ENCODE measurements at regions not wholly inside any gene's neighbourhood (a gene's known extent, or its start where the extent isn't known, plus 50 kb on each side); places are given as distances from the start of the nearest gene placed in this dataset.

DNA sequence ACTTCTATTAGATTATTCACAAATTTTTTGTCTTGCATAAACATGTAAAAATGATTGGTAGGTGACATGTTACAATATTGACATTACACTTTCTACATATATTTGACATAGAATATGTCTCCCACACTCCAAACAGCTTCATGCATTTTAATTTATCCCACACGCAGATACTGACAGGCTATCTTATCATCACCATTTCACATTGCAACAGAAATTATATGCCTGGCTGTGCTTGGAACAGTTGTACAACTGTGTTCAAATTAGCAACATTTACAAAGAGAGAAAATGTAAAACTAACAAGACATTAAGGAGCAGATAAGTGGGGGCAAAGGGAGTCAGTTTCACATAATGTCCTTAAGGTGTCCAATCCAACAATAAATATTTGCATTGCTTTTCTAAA, 1208.5 kb downstream of the NSUN3 start:
- Histone ChIP-seq H3K79me2 (ENCODE audit: control insufficient read depth, low read length) (no peaks in the 10 kb centered on the region), H4K20me1 (ENCODE audit: control insufficient read depth, insufficient read depth, low read depth, low read length) (no peaks in the 10 kb centered on the region), H3F3A (ENCODE audit: control insufficient read depth, insufficient read depth) (no peaks in the 10 kb centered on the region), H3K9me3 (ENCODE audit: control insufficient read depth, insufficient read depth, low read length) (no peaks in the 10 kb centered on the region; the same call in 1 of the 2 replicates), H3K4me1 (ENCODE audit: control insufficient read depth, low read length) (no peaks in the 10 kb centered on the region), H3K4me2 (ENCODE audit: low read length) (no peak overlapping the region), H3K27ac (ENCODE audit: low read depth, low read length) (no peak overlapping the region), H3K4me3 (ENCODE audit: low read length) (no peak overlapping the region), H3K36me3 (ENCODE audit: control insufficient read depth, low read length) (no peaks in the 10 kb centered on the region), H3K9me2 (replicated peaks; ENCODE audit: control insufficient read depth, low read length) (no peaks in the 10 kb centered on the region), H3K27me3 (ENCODE audit: control insufficient read depth, low read length) (no peaks in the 10 kb centered on the region)
- no peak for TF ChIP-seq EZH2phosphoT487 (IDR thresholded peaks at IDR 0.05; ENCODE audit: borderline replicate concordance, low read length)
- TF ChIP-seq, protein P1, sequence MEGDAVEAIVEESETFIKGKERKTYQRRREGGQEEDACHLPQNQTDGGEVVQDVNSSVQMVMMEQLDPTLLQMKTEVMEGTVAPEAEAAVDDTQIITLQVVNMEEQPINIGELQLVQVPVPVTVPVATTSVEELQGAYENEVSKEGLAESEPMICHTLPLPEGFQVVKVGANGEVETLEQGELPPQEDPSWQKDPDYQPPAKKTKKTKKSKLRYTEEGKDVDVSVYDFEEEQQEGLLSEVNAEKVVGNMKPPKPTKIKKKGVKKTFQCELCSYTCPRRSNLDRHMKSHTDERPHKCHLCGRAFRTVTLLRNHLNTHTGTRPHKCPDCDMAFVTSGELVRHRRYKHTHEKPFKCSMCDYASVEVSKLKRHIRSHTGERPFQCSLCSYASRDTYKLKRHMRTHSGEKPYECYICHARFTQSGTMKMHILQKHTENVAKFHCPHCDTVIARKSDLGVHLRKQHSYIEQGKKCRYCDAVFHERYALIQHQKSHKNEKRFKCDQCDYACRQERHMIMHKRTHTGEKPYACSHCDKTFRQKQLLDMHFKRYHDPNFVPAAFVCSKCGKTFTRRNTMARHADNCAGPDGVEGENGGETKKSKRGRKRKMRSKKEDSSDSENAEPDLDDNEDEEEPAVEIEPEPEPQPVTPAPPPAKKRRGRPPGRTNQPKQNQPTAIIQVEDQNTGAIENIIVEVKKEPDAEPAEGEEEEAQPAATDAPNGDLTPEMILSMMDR (IDR thresholded peaks at IDR 0.05; ENCODE audit: low read depth, low read length, poor library complexity, severe bottlenecking), result no peak

DNA sequence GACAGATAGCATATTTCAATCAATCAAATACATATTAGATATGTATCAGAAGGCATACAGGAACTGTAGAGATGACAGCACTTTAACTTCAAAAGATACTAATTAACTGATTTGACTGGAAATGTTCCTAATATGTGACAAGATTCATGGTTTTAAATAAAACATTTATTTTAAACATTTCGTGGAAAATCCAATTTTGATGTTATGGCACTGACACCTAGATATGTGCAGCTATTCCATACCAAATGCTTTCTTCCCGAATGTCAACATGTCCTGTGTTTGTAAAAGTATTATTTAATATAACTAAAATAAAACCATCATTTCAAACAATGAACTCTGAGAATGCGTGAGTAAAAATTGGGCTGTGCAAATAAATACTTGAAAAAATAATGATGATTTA, 1209.3 kb downstream of the NSUN3 start:
- H3K36me3 ChIP-seq (ENCODE audit: control insufficient read depth, low read length), result no peaks in the 10 kb centered on the region
- H3K4me1 ChIP-seq (ENCODE audit: control insufficient read depth, low read length), result no peaks in the 10 kb centered on the region
- H3K4me3 ChIP-seq (ENCODE audit: low read length), result no peak overlapping the region
- no peaks in the 10 kb centered on the region for H3K9me2 ChIP-seq (replicated peaks; ENCODE audit: control insufficient read depth, low read length)
- no peak overlapping the region for H3K4me2 ChIP-seq (ENCODE audit: low read length)
- no peaks in the 10 kb centered on the region for H3K27me3 ChIP-seq (ENCODE audit: control insufficient read depth, low read length)
- no peak overlapping the region for H3K27ac ChIP-seq (ENCODE audit: low read depth, low read length)
- H3K79me2 ChIP-seq (ENCODE audit: control insufficient read depth, low read length), result no peaks in the 10 kb centered on the region
- TF ChIP-seq EZH2phosphoT487 (IDR thresholded peaks at IDR 0.05; ENCODE audit: borderline replicate concordance, low read length), result no peak
- TF ChIP-seq, protein P1 (IDR thresholded peaks at IDR 0.05; ENCODE audit: low read depth, low read length, poor library complexity, severe bottlenecking), result no peak
- H4K20me1 ChIP-seq (ENCODE audit: control insufficient read depth, insufficient read depth, low read depth, low read length), result no peaks in the 10 kb centered on the region
- H3F3A ChIP-seq (ENCODE audit: control insufficient read depth, insufficient read depth), result no peaks in the 10 kb centered on the region
- H3K9me3 ChIP-seq (ENCODE audit: control insufficient read depth, insufficient read depth, low read length), result no peaks in the 10 kb centered on the region; the same call in 1 of the 2 replicates

DNA sequence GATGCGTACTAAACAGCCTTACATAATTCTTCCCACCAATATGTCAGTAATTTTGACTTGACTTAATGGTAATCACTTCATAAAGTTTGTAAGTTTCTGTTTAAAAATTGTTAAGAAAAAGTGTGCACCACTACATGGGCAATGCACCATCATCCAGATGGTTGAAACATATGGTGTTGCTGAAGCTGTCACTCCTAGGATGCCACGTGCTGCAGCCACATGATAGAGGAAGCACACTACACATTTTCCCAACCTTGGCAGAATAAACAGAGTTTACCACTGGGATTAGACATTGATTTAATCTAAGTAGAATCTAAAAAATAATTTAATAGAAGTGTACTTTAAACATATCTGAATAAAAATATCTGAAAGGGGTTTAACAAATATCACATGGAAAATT, 1209.9 kb downstream of the NSUN3 start:
- Histone ChIP-seq H3K4me3 (ENCODE audit: low read length) (no peak overlapping the region), H3K9me2 (replicated peaks; ENCODE audit: control insufficient read depth, low read length) (no peaks in the 10 kb centered on the region), H4K20me1 (ENCODE audit: control insufficient read depth, insufficient read depth, low read depth, low read length) (no peaks in the 10 kb centered on the region), H3F3A (ENCODE audit: control insufficient read depth, insufficient read depth) (no peaks in the 10 kb centered on the region), H3K27ac (ENCODE audit: low read depth, low read length) (no peak overlapping the region), H3K27me3 (ENCODE audit: control insufficient read depth, low read length) (no peaks in the 10 kb centered on the region), H3K4me1 (ENCODE audit: control insufficient read depth, low read length) (no peaks in the 10 kb centered on the region), H3K36me3 (ENCODE audit: control insufficient read depth, low read length) (no peaks in the 10 kb centered on the region), H3K79me2 (ENCODE audit: control insufficient read depth, low read length) (no peaks in the 10 kb centered on the region), H3K4me2 (ENCODE audit: low read length) (no peak overlapping the region), H3K9me3 (ENCODE audit: control insufficient read depth, insufficient read depth, low read length) (no peaks in the 10 kb centered on the region; the same call in 1 of the 2 replicates)
- TF ChIP-seq EZH2phosphoT487 (IDR thresholded peaks at IDR 0.05; ENCODE audit: borderline replicate concordance, low read length), result no peak
- TF ChIP-seq, protein P1 (IDR thresholded peaks at IDR 0.05; ENCODE audit: low read depth, low read length, poor library complexity, severe bottlenecking), result no peak

DNA sequence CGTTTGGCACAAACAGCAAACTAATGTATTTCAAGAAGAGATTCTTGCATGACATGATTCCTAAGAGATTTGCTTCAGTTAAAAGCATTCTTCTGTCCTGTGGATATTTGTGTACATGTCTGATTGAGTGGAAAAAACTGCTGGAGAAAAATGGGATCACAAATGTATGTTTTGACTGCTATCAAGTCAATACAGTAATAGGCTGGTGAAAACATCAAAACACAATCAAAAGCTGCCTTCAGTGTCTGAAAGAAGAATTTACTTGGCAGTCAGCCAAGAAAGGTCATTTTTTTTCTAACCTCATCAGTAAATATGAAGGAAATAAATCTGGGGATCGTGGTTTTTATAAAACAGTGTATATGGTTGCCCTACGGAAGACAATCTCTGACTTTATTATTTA, 1214.8 kb downstream of the NSUN3 start:
- no peaks in the 10 kb centered on the region for H3F3A ChIP-seq (ENCODE audit: control insufficient read depth, insufficient read depth)
- no peaks in the 10 kb centered on the region for H3K36me3 ChIP-seq (ENCODE audit: control insufficient read depth, low read length)
- no peak overlapping the region for H3K27ac ChIP-seq (ENCODE audit: low read depth, low read length)
- no peaks in the 10 kb centered on the region for H3K9me2 ChIP-seq (replicated peaks; ENCODE audit: control insufficient read depth, low read length)
- no peak for TF ChIP-seq EZH2phosphoT487 (IDR thresholded peaks at IDR 0.05; ENCODE audit: borderline replicate concordance, low read length)
- TF ChIP-seq, protein P1 (IDR thresholded peaks at IDR 0.05; ENCODE audit: low read depth, low read length, poor library complexity, severe bottlenecking), result no peak
- H3K27me3 ChIP-seq (ENCODE audit: control insufficient read depth, low read length), result no peaks in the 10 kb centered on the region
- no peak overlapping the region for H3K4me3 ChIP-seq (ENCODE audit: low read length)
- no peaks in the 10 kb centered on the region for H3K4me1 ChIP-seq (ENCODE audit: control insufficient read depth, low read length)
- no peaks in the 10 kb centered on the region for H3K9me3 ChIP-seq (ENCODE audit: control insufficient read depth, insufficient read depth, low read length)
- no peaks in the 10 kb centered on the region for H4K20me1 ChIP-seq (ENCODE audit: control insufficient read depth, insufficient read depth, low read depth, low read length)
- H3K79me2 ChIP-seq (ENCODE audit: control insufficient read depth, low read length), result no peaks in the 10 kb centered on the region
- H3K4me2 ChIP-seq (ENCODE audit: low read length), result no peak overlapping the region

All from DOHH2 (cell line).